Peyer's patch (tissue), 4 donors: ENCODE measurements at regions not wholly inside any gene's neighbourhood (a gene's known extent, or its start where the extent isn't known, plus 50 kb on each side); places are given as distances from the start of the nearest gene placed in this dataset.
"Not testable (repeated sequence)": the region's sequence is repeated elsewhere in the genome, so short reads cannot be mapped to it uniquely, and the experiment has no call there.

Source experiments
- DNase-seq, 3 donors: peaks; one replicate each; pipeline ENCODE4 v3.0.0-alpha.2; 2017 to 2019
- H3K27ac ChIP-seq, 4 donors: fragments of 200-600 bp; sonication (generic); one replicate each; pipeline ENCODE4 v1.5.1; 2016 to 2019
- H3K27me3 ChIP-seq, 2 donors: fragments of 200-600 bp; sonication (generic); one replicate each; pipeline ENCODE4 v1.5.1; 2019
- H3K36me3 ChIP-seq, 3 donors: fragments of 200-600 bp; sonication (generic); one replicate each; pipeline ENCODE4 v1.5.1; 2016 to 2019
- H3K4me1 ChIP-seq, 4 donors: fragments of 200-600 bp; sonication (generic); one replicate each; pipeline ENCODE4 v1.5.1; 2016 to 2019
- H3K4me3 ChIP-seq, 4 donors: fragments of 200-600 bp; sonication (generic); 1 replicate in 3 of 4; 2 replicates in 1 of 4; pipeline ENCODE4 v1.5.1; 2016 to 2019; ENCODE audit warnings: mild to moderate bottlenecking in 1 of 4
- H3K9me3 ChIP-seq, 4 donors: fragments of 200-600 bp; sonication (generic); one replicate each; pipeline ENCODE4 v1.5.1; 2016 to 2019; ENCODE audit warnings: mild to moderate bottlenecking in 1 of 4
- POLR2A ChIP-seq, 2 donors: fragments of 450-650 bp; IDR thresholded peaks; one replicate each; pipeline ENCODE4 v1.5.1; 2017; ENCODE audit warnings: antibody characterized with exemption in 2 of 2, mild to moderate bottlenecking in 2 of 2, moderate library complexity in 2 of 2
- TF ChIP-seq, protein P1 (sequence below), 6 experiments: fragments of 450-650 bp in 4 of 6; fragments of 200-600 bp in 2 of 6; sonication (generic) in 1 of 6; IDR thresholded peaks; one replicate each; pipeline ENCODE4 v1.5.1; 2017 to 2019; ENCODE audit warnings: antibody characterized with exemption in 6 of 6, mild to moderate bottlenecking in 3 of 6, moderate library complexity in 1 of 6

DNA sequence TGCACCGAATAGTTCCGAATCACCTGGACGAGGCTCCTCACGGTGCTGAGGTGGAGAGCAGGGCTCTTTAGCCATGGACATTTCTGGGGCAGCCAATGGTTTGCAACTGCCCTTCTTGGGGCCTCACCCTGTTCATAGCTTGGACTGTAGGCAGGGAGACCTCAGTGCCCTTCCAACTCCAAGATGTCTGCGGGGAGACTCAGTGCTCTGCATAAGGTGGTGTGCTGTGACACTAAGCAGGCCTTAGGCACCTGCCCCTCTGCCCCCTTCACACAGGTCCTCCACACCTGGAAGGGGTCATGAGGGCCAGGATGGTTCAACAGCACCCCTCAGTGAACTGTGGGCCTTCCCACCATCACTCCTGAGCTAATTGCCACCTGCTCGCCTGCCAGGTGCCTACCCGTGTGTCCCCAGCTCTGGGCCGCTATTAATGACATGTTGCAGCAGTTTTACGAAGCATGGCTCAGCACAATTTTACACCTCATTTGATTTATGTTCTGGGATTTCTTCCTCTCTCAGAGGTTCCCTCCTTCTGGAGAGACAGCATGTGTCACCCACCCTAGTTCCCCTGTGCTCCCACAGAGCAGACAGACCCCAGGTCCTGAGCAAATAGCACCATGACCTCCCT, 101.2 kb upstream of the SMAD3 start:
- Histone ChIP-seq H3K27ac (no peak overlapping the region), H3K9me3 (no peaks in the 10 kb centered on the region), H3K4me1 (no peaks in the 10 kb centered on the region), H3K4me3 (no peak overlapping the region), H3K27me3 (no peaks in the 10 kb centered on the region), H3K36me3 (no peaks in the 10 kb centered on the region)
- TF ChIP-seq POLR2A (IDR thresholded peaks at IDR 0.05), result no peak
- TF ChIP-seq, protein P1, sequence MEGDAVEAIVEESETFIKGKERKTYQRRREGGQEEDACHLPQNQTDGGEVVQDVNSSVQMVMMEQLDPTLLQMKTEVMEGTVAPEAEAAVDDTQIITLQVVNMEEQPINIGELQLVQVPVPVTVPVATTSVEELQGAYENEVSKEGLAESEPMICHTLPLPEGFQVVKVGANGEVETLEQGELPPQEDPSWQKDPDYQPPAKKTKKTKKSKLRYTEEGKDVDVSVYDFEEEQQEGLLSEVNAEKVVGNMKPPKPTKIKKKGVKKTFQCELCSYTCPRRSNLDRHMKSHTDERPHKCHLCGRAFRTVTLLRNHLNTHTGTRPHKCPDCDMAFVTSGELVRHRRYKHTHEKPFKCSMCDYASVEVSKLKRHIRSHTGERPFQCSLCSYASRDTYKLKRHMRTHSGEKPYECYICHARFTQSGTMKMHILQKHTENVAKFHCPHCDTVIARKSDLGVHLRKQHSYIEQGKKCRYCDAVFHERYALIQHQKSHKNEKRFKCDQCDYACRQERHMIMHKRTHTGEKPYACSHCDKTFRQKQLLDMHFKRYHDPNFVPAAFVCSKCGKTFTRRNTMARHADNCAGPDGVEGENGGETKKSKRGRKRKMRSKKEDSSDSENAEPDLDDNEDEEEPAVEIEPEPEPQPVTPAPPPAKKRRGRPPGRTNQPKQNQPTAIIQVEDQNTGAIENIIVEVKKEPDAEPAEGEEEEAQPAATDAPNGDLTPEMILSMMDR (IDR thresholded peaks at IDR 0.05), result no peak
- no peak for DNase-seq

DNA sequence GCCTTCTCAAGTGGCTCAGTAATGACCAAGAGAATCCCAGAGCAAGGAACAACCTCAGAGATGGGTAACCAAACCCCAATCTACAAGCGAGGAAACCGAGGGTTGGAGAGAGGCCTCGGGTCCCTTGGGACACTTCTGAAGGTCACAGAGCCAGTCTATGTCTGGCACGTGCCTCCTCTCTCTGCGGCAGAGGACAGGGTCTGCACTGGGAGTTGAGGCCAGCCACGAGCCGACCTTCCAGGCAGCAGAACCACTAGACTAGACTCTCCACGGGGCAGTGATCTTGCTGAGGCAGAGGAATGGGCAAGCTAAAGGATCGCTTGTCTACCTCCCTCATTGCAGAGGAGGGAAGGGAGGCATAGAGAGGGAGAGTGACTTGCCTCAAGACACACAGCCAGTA, 100.6 kb upstream of the SMAD3 start:
- Histone ChIP-seq H3K4me1 (no peaks in the 10 kb centered on the region), H3K9me3 (no peaks in the 10 kb centered on the region), H3K4me3 (no peak overlapping the region), H3K36me3 (no peaks in the 10 kb centered on the region), H3K27me3 (no peaks in the 10 kb centered on the region), H3K27ac (no peak overlapping the region)
- TF ChIP-seq, protein P1 (IDR thresholded peaks at IDR 0.05), result no peak
- no peak for TF ChIP-seq POLR2A (IDR thresholded peaks at IDR 0.05)
- DNase-seq, result no peak

DNA sequence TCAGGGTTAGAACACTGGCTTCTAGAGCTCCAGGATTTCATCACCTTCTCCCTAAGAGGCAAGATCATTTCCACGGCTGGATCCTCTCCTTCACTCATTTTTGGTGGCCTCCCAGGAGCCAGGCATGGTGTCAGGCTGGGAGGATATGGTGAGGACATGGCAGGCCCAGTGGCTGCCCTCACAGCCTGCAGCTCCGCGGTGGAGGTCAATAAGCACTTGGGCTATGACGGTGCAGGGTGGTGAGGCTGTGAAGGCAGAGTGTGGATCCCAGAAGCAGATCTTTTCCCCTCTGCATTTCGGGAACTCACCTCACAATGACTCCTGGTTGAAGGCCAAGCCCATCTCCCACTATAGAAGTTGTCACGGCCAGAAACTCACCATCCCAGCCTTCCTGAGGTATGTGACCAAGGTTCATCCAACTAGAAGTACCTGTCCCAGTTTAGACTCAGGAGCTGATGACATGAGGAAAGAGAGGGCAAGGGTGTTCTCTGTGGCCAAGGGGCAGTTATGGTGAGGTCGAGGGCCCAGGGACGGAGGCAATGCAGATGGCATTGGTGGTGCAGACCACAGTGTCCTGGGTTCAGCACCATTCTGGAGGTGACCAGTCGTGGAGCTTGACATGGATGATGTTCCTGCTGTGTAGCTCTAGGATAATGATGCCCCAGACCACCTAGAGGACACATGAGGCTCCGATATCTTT, 100.1 kb upstream of the SMAD3 start:
- Histone ChIP-seq H3K27me3 (no peaks in the 10 kb centered on the region), H3K9me3 (no peaks in the 10 kb centered on the region), H3K36me3 (no peaks in the 10 kb centered on the region), H3K4me1 (no peaks in the 10 kb centered on the region), H3K27ac (no peak overlapping the region), H3K4me3 (no peak overlapping the region)
- TF ChIP-seq, protein P1 (IDR thresholded peaks at IDR 0.05), result no peak
- no peak for TF ChIP-seq POLR2A (IDR thresholded peaks at IDR 0.05)
- no peak for DNase-seq

DNA sequence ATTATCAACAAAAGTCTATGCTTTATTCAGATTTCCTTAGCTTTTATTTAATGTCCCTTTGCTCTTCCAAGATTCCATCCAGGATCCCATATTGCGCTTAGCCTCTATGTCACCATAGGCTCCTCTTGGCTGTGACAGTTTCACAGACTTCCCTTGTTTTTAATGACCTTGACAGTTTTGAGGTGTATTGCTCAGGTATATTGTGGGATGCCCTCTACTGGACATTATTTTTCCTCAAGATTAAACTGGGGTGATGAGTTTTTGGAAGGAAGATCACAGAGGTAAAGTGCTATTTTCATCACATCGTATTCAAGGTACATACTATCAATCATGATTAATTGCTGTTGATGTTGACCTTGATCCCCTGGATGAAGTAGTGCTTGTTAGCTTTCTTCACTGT, 99.1 kb upstream of the SMAD3 start:
- no peaks in the 10 kb centered on the region for H3K36me3 ChIP-seq
- H3K27ac ChIP-seq, result no peak overlapping the region
- DNase-seq, result no peak
- TF ChIP-seq, protein P1 (IDR thresholded peaks at IDR 0.05), result peak in 4 of 6 experiments; percentile 23 to 35 (median 28)
- TF ChIP-seq POLR2A (IDR thresholded peaks at IDR 0.05), result no peak
- H3K4me1 ChIP-seq, result no peaks in the 10 kb centered on the region
- H3K4me3 ChIP-seq, result no peak overlapping the region
- no peaks in the 10 kb centered on the region for H3K27me3 ChIP-seq
- H3K9me3 ChIP-seq, result no peaks in the 10 kb centered on the region

DNA sequence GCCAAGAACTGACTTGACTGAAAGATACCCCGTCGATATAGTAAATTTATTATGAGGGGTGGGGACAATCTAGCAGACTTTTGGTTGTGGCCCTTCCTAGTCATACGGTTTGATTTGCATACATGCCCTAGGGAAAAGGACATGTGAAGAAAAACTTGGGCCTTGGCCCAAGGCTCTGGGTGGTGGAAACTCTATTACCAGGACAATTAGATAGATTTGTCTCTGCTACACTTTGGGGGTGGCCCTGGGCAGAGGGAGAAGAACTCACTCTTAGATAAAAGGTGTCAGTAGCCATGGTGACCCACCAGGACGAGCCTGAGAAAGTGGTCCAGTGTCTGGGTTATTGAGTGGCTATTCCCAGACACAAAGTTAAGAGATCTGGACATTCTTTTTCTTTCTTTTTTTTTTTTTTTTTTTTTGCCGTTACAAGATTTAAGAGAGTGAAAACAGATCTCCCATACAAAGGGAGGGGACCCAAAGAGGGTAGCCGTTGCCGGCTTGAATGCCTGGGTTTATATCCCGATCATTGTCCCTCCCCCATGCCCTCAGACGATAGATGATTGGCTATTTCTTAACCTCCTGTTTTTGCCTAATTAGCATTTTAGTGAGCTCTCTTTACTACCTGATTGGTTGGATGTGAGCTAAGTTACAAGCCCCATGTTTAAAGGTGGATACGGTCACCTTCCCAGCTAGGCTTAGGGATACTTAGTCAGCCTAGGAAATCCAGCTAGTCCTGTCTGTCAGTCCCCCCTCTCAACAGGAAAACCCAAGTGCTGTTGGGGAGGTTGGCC, 96.4 kb upstream of the SMAD3 start:
- H3K9me3 ChIP-seq, result no peaks in the 10 kb centered on the region
- no peak overlapping the region for H3K27ac ChIP-seq
- TF ChIP-seq, protein P1 (IDR thresholded peaks at IDR 0.05), result no peak
- no peak for TF ChIP-seq POLR2A (IDR thresholded peaks at IDR 0.05)
- H3K27me3 ChIP-seq, result no peaks in the 10 kb centered on the region
- no peak overlapping the region for H3K4me3 ChIP-seq
- no peaks in the 10 kb centered on the region for H3K4me1 ChIP-seq
- H3K36me3 ChIP-seq, result no peaks in the 10 kb centered on the region
- DNase-seq, result no peak

DNA sequence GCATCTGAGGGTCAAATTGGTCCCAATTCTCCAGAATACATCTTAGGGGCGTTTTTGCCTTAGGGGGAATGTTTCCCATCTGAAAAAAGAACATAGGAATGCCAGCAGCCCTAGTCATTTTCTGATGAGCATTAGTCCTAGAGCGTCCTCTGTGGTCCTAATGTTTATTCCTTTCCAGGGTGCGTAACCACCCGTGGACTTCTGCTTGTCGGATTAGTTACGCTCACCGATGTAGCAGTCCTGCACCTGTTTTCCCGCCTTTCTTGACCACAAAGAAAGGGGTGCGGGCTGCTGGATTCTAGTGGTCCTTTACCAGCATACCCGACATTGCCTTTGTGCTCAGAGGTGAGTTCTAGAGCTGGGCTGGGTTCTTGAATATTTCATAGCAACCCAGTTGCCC, 91.3 kb upstream of the SMAD3 start:
- H3K4me1 ChIP-seq, H3K9me3 ChIP-seq, H3K36me3 ChIP-seq, H3K27ac ChIP-seq, DNase-seq, H3K4me3 ChIP-seq, H3K27me3 ChIP-seq: not testable (repeated sequence)

DNA sequence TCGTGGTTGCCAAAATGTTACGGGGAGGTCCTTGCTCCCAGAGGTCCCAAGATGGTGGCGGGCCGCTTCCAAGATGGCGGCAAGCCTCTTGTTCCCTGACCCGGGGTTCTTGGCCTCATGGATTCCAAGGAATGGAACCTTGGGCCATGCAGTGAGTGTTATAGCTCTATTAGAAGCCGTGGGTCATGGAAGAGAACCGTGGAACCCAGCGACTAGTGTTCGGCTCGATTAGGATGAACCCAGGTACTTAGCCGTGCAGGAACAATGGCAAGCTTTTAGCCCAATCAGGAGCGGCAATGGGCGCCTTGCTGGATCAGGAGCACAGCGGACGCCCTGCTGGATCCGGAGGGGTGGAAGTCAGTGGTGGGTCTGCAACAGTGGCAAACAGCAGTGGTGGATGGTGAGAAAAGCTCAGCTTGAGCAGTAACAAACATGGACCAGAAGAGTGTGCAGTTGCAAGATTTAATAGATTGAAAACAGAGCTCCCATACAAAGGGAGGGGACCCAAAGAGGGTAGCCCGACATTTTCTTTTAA, 89.2 kb upstream of the SMAD3 start:
- not testable (repeated sequence) for H3K27ac ChIP-seq, H3K27me3 ChIP-seq, H3K4me3 ChIP-seq, DNase-seq, H3K9me3 ChIP-seq, H3K36me3 ChIP-seq, H3K4me1 ChIP-seq

DNA sequence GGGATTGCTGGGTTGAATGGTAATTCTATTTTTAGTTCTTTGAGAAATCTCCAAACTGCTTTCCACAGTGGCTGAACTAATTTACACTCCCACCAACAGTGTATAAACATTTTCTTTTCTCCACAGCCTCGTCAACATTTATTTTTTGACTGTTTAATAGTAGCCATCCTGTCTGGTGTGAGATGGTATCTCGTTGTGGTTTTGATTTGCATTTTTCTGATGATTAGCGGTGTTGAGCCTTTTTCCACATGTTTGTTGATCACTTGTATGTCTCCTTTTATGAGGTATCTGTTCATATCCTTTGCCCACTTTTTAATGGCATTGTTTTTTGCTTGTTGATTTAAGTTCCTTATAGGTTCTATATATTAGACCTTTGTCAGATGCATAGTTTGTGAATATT, 85.1 kb upstream of the SMAD3 start:
- H3K4me1 ChIP-seq, H3K36me3 ChIP-seq, H3K9me3 ChIP-seq, H3K4me3 ChIP-seq, H3K27me3 ChIP-seq, DNase-seq, H3K27ac ChIP-seq: not testable (repeated sequence)
